ENCODE measurements at regions not wholly inside any gene's neighbourhood (a gene's known extent, or its start where the extent isn't known, plus 50 kb on each side); places are given as distances from the start of the nearest gene placed in this dataset.
"Not testable (repeated sequence)": the region's sequence is repeated elsewhere in the genome, so short reads cannot be mapped to it uniquely, and the experiment has no call there.

GRCh38 chr21:9735421-9735961 is 785.9 kb upstream of the TPTE start:
- no peak for TF ChIP-seq CTCF (IDR thresholded peaks at IDR 0.05; ENCODE audit: control extremely low read depth, extremely low read depth, low read depth, missing control alignments)
- CTCF ChIA-PET = no interaction called here
- POLR2A ChIA-PET = no interaction called here
- DNase-seq (ENCODE audit: extremely low spot score) = no peak

GRCh38 chr21:9737301-9737700 is 784.1 kb upstream of the TPTE start:
- POLR2A ChIA-PET; CTCF ChIA-PET; DNase-seq (ENCODE audit: extremely low spot score): not testable (repeated sequence)

- CTCF ChIA-PET = interaction anchor here (1.1 kb wide), 1 partner anchor 30 kb away, joined by 3 read pairs; no protein-coding TSS in a partner anchor
- DNase-seq (ENCODE audit: extremely low spot score); POLR2A ChIA-PET: not testable (repeated sequence)
These were observed 783.4 kb upstream of the TPTE start for GRCh38 chr21:9737871-9738515.

GRCh38 chr21:9738527-9738926 is 782.9 kb upstream of the TPTE start:
- ChIA-PET POLR2A (no interaction called here), CTCF (interaction anchor here (1.1 kb wide), 1 partner anchor 29 kb away, joined by 3 read pairs; no protein-coding TSS in a partner anchor)
- no peak for DNase-seq (ENCODE audit: extremely low spot score)
- TF ChIP-seq CTCF (IDR thresholded peaks at IDR 0.05; ENCODE audit: control extremely low read depth, extremely low read depth, low read depth, missing control alignments) = no peak

GRCh38 chr21:9739240-9739639 is 782.1 kb upstream of the TPTE start:
- ChIA-PET POLR2A (no interaction called here), CTCF (no interaction called here)
- no peak for TF ChIP-seq CTCF (IDR thresholded peaks at IDR 0.05; ENCODE audit: control extremely low read depth, extremely low read depth, low read depth, missing control alignments)
- DNase-seq (ENCODE audit: extremely low spot score) = no peak

GRCh38 chr21:9740177-9740941 is 781.0 kb upstream of the TPTE start:
- DNase-seq (ENCODE audit: extremely low spot score); POLR2A ChIA-PET; CTCF ChIA-PET: not testable (repeated sequence)

GRCh38 chr21:9740991-9741742 is 780.2 kb upstream of the TPTE start:
- DNase-seq (ENCODE audit: extremely low spot score); CTCF ChIA-PET; POLR2A ChIA-PET: not testable (repeated sequence)

- POLR2A ChIA-PET; DNase-seq (ENCODE audit: extremely low spot score); CTCF ChIA-PET: not testable (repeated sequence)
These were observed 777.8 kb upstream of the TPTE start for GRCh38 chr21:9743566-9743965.

GRCh38 chr21:9744166-9744565 is 777.2 kb upstream of the TPTE start:
- CTCF ChIA-PET; POLR2A ChIA-PET; DNase-seq (ENCODE audit: extremely low spot score): not testable (repeated sequence)

GRCh38 chr21:9744593-9744992 is 776.8 kb upstream of the TPTE start:
- DNase-seq (ENCODE audit: extremely low spot score); POLR2A ChIA-PET; CTCF ChIA-PET: not testable (repeated sequence)

GRCh38 chr21:9745457-9746108 is 775.8 kb upstream of the TPTE start:
- POLR2A ChIA-PET = not testable (repeated sequence)

GRCh38 chr21:9746311-9746710 is 775.1 kb upstream of the TPTE start:
- DNase-seq (ENCODE audit: extremely low spot score); POLR2A ChIA-PET; CTCF ChIA-PET: not testable (repeated sequence)

More at GRCh38 chr21:9745457-9746108, 775.8 kb upstream of the TPTE start:
- CTCF ChIA-PET; DNase-seq (ENCODE audit: extremely low spot score): not testable (repeated sequence)

GRCh38 chr21:9746831-9747606 is 774.4 kb upstream of the TPTE start:
- POLR2A ChIA-PET; CTCF ChIA-PET; DNase-seq (ENCODE audit: extremely low spot score): not testable (repeated sequence)

Measured in GM10248 (cell line).